ENCODE measurements at regions not wholly inside any gene's neighbourhood (a gene's known extent, or its start where the extent isn't known, plus 50 kb on each side); places are given as distances from the start of the nearest gene placed in this dataset.

GRCh38 chr7:131699323-131699722 lies 142.9 kb upstream of the PODXL start:
- CTCF ChIA-PET: interaction anchor here (2.3 kb wide), 1 partner anchor 10 kb away, joined by 12 read pairs; no protein-coding TSS in a partner anchor
- Histone ChIP-seq H3K27me3 (ENCODE audit: control insufficient read depth in 2 of 2, insufficient read depth in 2 of 2, low read length in 2 of 2) (peaks cover 15 to 27% of the 10 kb centered on the region in 2 experiments), H3K36me3 (ENCODE audit: control insufficient read depth in 2 of 2, extremely low read depth in 1 of 2, insufficient read depth in 2 of 2, low read length in 2 of 2) (no peaks in the 10 kb centered on the region), H3K9ac (replicated peaks; ENCODE audit: extremely low read depth, insufficient read depth, low read length) (no peak overlapping the region), H3K4me3 (replicated peaks in 1 of 3; ENCODE audit: insufficient read depth in 1 of 3, low read depth in 1 of 3, low read length in 3 of 3) (no peak overlapping the region), H3K4me2 (ENCODE audit: insufficient read depth, low read length) (no peak overlapping the region), H3K4me1 (ENCODE audit: control insufficient read depth, extremely low read depth, insufficient read depth, low read length) (no peaks in the 10 kb centered on the region), H3K27ac (ENCODE audit: insufficient read depth, low read depth, low read length) (no peak overlapping the region), H3K79me2 (ENCODE audit: control insufficient read depth, insufficient read depth, low read length) (no peaks in the 10 kb centered on the region), H3K9me1 (replicated peaks; ENCODE audit: control insufficient read depth, extremely low read depth, insufficient read depth, low read length) (no peaks in the 10 kb centered on the region), H2AFZ (ENCODE audit: low read depth, low read length) (no peak overlapping the region), H4K20me1 (replicated peaks; ENCODE audit: control insufficient read depth, extremely low read depth, insufficient read depth, low read length) (no peaks in the 10 kb centered on the region), H3K9me3 (replicated peaks; ENCODE audit: control insufficient read depth, insufficient read depth, low read length) (no peaks in the 10 kb centered on the region)
- no peak for TF ChIP-seq POLR2AphosphoS5 (IDR thresholded peaks at IDR 0.05; ENCODE audit: insufficient read depth, low read depth, low read length)
- TF ChIP-seq GATA2 (IDR thresholded peaks at IDR 0.05; ENCODE audit: insufficient read depth, insufficient read length, low read depth, low read length): no peak
- TF ChIP-seq POLR2A (IDR thresholded peaks at IDR 0.05; ENCODE audit: low read depth, low read length): no peak
- TF ChIP-seq FOS (IDR thresholded peaks at IDR 0.05; ENCODE audit: borderline replicate concordance, insufficient read depth, low read length): no peak
- TF ChIP-seq, protein P1, sequence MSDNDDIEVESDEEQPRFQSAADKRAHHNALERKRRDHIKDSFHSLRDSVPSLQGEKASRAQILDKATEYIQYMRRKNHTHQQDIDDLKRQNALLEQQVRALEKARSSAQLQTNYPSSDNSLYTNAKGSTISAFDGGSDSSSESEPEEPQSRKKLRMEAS (IDR thresholded peaks at IDR 0.05; ENCODE audit: insufficient read depth, insufficient read length): no peak
- no peak for TF ChIP-seq EZH2 (IDR thresholded peaks at IDR 0.05; ENCODE audit: borderline replicate concordance, low read depth, low read length, severe bottlenecking)
- no peak for TF ChIP-seq JUN (IDR thresholded peaks at IDR 0.05; ENCODE audit: borderline replicate concordance, insufficient read depth, insufficient read length, low read depth)
- TF ChIP-seq CTCF (IDR thresholded peaks at IDR 0.05; ENCODE audit: extremely low read depth in 1 of 2, insufficient read depth in 1 of 2, low read depth in 1 of 2, low read length in 2 of 2): no peak
- TF ChIP-seq MYC (IDR thresholded peaks at IDR 0.05; ENCODE audit: low read depth, low read length): no peak
- no TSS peak for BruUV-seq (replicated peaks)
- POLR2A ChIA-PET: no interaction called here
- dilution Hi-C loops (cut with MboI; ENCODE audit: extremely low pct_ligation_motif_present, low sequenced_read_pairs) (no loop called here), intact Hi-C loops (cut with micrococcal nuclease) (loop anchor here (10.0 kb wide), 1 partner anchor 245 kb away; no protein-coding TSS in a partner anchor)
- no peak for DNase-seq (ENCODE audit: low read depth, low spot score)
- FAIRE-seq: no peak
